Colonic mucosa (tissue), 4 donors: ENCODE measurements at regions not wholly inside any gene's neighbourhood (a gene's known extent, or its start where the extent isn't known, plus 50 kb on each side); places are given as distances from the start of the nearest gene placed in this dataset.

Source experiments
- DNase-seq: peaks from one replicate; pipeline ENCODE4 v3.0.0-alpha.2; 2020
- H3K27ac ChIP-seq: fragments of 200-600 bp; one replicate; pipeline ENCODE4 v1.8.0; 2021
- H3K27me3 ChIP-seq: fragments of 200-600 bp; one replicate; pipeline ENCODE4 v1.8.0; 2021
- H3K36me3 ChIP-seq: fragments of 200-600 bp; one replicate; pipeline ENCODE4 v1.8.0; 2021
- H3K4me1 ChIP-seq: fragments of 200-600 bp; one replicate; pipeline ENCODE4 v1.8.0; 2021; ENCODE audit warnings: mild to moderate bottlenecking
- H3K4me3 ChIP-seq: fragments of 200-600 bp; one replicate; pipeline ENCODE4 v1.8.0; 2021
- H3K9ac ChIP-seq, 2 donors: one replicate each; pipeline ENCODE4 v1.7.0; 2013; ENCODE audit warnings: control low read depth in 2 of 2, low read depth in 2 of 2, low read length in 2 of 2
- H3K9me3 ChIP-seq: fragments of 200-600 bp; one replicate; pipeline ENCODE4 v1.8.0; 2021
- CTCF ChIP-seq: fragments of 200-600 bp; IDR thresholded peaks from one replicate; pipeline ENCODE4 v1.8.0; 2022; ENCODE audit warnings: antibody characterized with exemption, mild to moderate bottlenecking
- intact Hi-C: fragments of 100-400 bp; cut with DNase I; formaldehyde crosslinking; loops from one replicate; pipeline ENCODE4 v1.14.1; 2022
- donor health status: healthy.
- donor health status: DM: no; HTN: no; CAD: no.
- donor health status: DM: no; HTN: no; CAD: no.

GRCh38 chr4:107128116-107128515, 92.0 kb upstream of the DKK2 start:
- Histone ChIP-seq H3K4me1 (no peaks in the 10 kb centered on the region), H3K27ac (no peak overlapping the region), H3K9ac (no peak overlapping the region), H3K36me3 (no peaks in the 10 kb centered on the region), H3K27me3 (no peaks in the 10 kb centered on the region), H3K9me3 (no peaks in the 10 kb centered on the region), H3K4me3 (no peak overlapping the region)
- DNase-seq = no peak
- TF ChIP-seq CTCF = no peak
- intact Hi-C loops = no loop called here

GRCh38 chr4:107125496-107125895, 89.4 kb upstream of the DKK2 start:
- H3K9me3 ChIP-seq = no peaks in the 10 kb centered on the region
- H3K9ac ChIP-seq = no peak overlapping the region
- no peaks in the 10 kb centered on the region for H3K4me1 ChIP-seq
- TF ChIP-seq CTCF = no peak
- H3K27ac ChIP-seq = no peak overlapping the region
- intact Hi-C loops = no loop called here
- H3K4me3 ChIP-seq = no peak overlapping the region
- H3K27me3 ChIP-seq = no peaks in the 10 kb centered on the region
- DNase-seq = no peak
- no peaks in the 10 kb centered on the region for H3K36me3 ChIP-seq

GRCh38 chr4:107122736-107123135, 86.6 kb upstream of the DKK2 start:
- H3K27me3 ChIP-seq = no peaks in the 10 kb centered on the region
- intact Hi-C loops = no loop called here
- H3K9ac ChIP-seq = no peak overlapping the region
- DNase-seq = no peak
- no peak for TF ChIP-seq CTCF
- H3K9me3 ChIP-seq = no peaks in the 10 kb centered on the region
- no peak overlapping the region for H3K4me3 ChIP-seq
- no peak overlapping the region for H3K27ac ChIP-seq
- H3K4me1 ChIP-seq = no peaks in the 10 kb centered on the region
- no peaks in the 10 kb centered on the region for H3K36me3 ChIP-seq

GRCh38 chr4:107120661-107121060, 84.5 kb upstream of the DKK2 start:
- intact Hi-C loops = no loop called here
- H3K27me3 ChIP-seq = no peaks in the 10 kb centered on the region
- no peak for TF ChIP-seq CTCF
- no peaks in the 10 kb centered on the region for H3K36me3 ChIP-seq
- H3K4me3 ChIP-seq = no peak overlapping the region
- H3K27ac ChIP-seq = no peak overlapping the region
- no peak overlapping the region for H3K9ac ChIP-seq
- no peaks in the 10 kb centered on the region for H3K9me3 ChIP-seq
- H3K4me1 ChIP-seq = no peaks in the 10 kb centered on the region
- no peak for DNase-seq

GRCh38 chr4:107117726-107118125, 81.6 kb upstream of the DKK2 start:
- intact Hi-C loops = no loop called here
- H3K9ac ChIP-seq = no peak overlapping the region
- H3K27ac ChIP-seq = no peak overlapping the region
- H3K4me1 ChIP-seq = no peaks in the 10 kb centered on the region
- H3K4me3 ChIP-seq = no peak overlapping the region
- H3K27me3 ChIP-seq = no peaks in the 10 kb centered on the region
- TF ChIP-seq CTCF = no peak
- no peaks in the 10 kb centered on the region for H3K36me3 ChIP-seq
- no peak for DNase-seq
- H3K9me3 ChIP-seq = no peaks in the 10 kb centered on the region
